ENCODE measurements at regions not wholly inside any gene's neighbourhood (a gene's known extent, or its start where the extent isn't known, plus 50 kb on each side); places are given as distances from the start of the nearest gene placed in this dataset.

DNA sequence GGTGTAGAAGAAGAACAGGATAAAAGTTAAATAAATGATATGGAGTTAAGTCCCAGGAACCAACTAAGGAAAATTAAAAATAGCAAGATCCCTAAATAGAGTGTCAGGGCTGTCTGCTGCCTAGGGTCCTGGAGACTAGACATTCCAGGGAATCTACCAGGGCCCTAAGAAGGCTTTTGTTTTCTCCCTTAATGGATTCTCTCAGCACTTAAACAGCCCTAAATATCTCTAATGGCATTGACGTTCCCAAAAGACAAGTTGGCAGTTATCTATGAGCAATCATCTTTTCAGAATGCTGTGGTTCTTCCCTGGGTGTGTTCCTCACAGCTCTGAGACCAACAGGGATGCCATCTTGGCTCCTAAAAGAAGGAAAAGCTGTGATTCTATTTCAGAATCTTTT lies 616.3 kb downstream of the EPHA4 start:
- no peak for DNase-seq

DNA sequence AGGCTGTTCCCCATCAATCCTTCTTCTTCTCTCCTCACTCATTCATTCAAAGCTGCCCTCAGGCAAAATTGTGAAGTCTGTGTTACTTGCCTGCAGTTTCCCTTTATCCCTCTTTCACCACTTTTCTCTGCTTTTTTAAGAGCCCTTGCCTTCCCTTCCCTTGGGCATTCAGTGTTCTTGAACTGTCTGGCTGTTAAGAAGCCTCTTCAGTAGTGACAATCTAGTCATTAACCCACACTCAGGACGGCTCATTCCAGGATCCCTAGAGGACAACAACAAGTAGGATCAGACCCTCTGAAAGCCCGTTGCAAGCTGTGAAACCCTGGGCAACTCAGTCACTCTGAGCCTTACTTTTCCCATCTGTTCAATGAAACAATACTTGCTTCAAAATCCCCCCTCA lies 615.7 kb downstream of the EPHA4 start:
- DNase-seq: no peak

DNA sequence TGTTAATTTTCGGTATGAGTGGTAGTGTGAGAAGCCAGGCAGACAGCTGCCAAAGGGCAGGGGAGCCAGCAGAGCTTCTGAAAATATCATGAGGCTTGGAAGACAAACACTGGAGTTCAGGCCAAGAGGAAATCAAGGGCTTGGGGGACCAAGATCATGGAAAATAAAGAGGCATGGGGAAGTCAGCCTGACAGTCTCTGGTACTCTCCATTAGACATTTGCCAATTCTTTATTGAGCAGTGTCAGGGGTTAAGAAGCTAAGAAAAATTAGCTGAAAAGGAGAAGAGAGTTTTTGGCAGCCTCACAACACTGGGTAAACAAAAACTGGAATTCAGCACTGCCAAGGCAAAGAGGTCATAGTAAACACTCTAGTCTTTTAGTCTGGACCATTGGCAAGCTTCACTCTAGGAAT lies 612.7 kb downstream of the EPHA4 start:
- no peak for DNase-seq

DNA sequence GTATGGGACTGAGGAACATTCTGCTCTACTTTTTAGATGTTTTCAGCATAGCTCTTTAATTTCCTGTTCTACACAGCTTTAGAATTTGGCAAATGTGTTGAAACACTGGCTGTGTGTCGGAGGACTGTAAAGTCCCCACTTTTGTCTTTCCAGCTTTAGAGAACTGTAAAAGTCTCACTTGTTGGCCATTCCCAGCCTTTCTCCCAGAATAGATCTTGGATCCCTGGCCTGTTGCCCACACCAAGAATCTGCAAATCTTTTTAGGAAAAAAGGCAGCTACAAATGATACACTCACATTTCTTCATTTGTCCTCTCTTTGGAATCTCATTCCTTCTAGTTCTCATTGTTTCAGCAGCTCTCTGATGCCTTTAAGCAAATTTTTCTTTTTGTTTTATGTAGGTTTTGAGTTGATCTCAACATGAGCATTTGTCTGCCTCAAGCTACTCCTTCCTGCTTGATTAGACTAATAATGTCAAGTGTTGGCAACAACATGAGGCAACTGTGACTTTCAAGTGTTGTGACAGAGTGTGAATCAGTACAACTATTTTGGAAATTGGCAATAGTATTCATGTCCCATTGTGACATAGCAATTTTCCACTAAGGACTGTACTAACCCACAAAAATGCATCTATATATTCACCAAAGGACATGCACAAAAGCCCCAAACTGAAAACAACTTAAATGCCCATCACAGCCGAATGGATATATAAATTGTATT lies 610.8 kb downstream of the EPHA4 start:
- DNase-seq: no peak

DNA sequence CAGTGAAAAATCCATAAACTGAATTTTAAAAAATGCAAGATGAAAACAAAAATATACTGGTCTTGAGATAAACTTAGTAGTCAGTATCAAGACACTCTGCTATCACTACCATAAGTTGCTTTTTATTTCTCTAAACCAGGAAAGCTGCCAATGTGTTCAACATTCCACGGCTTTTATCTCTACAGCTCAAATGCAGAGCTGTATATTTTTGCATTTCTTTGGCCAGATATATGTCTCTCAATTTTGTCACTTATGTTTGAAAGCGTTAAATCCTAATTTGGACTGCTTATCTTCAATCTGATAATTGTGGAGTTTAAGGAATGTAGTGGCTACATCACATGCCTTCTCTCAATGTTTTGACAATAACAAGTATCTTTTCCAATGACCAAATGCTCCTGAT lies 609.5 kb downstream of the EPHA4 start:
- DNase-seq: peak; percentile 69

DNA sequence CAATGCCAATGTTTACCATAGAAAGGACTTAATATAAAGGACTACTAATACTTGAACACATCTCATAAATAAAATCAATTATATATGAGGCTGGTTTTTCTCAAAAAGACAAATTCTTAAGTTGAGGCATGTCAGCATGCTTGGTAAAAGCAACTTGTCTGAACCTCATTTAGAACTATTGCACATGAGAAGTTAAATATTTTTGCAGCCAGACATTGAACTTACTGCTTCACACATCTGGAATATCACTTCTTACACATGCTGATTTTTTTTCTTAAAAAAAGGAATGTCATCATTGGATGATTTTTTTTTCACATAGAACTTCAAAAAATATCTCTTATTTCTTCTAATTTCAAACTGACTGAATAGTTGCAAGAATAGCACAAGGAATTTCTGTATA lies 609.0 kb downstream of the EPHA4 start:
- no peak for DNase-seq

DNA sequence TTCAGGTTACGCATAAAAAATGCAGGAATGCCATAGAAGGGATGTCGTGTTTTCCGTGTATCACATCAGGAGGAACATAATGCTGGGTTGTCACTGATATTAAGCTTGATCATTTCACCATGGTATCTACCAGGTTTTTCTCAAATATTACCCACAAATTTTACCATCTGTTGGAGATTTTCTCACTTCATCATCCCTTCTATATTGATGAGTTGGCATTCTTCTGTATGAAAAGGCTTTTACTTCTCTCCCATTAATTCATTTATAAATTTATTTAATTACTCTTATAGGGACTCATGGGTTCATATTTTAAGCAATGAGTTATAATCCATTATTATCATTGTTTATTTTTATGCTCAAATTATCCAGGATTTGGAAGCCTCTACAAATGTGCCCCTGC lies 608.2 kb downstream of the EPHA4 start:
- no peak for DNase-seq

DNA sequence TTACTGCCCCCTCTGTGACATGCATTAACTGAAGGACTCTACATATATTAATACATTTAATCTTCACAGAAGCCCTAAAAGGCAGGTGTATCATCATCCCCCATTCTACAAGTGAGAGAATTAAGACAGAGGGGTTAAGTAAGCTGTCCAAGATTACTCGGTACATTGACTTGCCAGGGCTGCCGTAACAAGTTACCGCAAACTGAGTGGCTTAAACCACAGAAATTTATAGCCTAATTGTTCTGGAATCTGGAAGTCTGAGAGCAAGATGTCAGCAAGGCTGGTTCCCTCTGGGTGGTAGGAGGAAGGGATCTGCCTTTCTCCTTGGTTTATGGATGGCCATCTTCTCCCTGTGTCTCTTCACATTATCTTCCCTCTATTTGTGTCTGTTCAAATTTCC lies 605.5 kb downstream of the EPHA4 start:
- peak; percentile 93 for DNase-seq

DNA sequence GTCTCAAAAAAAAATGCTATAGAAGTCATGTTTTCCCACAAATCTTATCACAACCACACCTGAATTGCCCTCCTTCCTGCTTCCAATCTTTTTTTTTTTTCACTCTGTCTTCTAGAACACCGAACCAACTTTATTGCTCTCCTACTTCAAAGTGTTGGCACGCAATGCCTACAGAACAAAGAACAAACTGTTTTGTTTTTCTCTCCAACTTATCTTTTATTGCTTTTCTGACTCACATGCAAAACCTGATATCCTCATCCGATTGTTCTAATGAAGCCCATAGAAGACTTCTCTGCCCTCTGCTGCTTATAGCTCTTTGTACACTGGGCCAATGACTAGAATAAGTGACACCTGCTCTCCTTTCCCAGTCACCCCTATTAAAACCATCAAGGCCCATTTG lies 602.8 kb downstream of the EPHA4 start:
- DNase-seq: no peak

DNA sequence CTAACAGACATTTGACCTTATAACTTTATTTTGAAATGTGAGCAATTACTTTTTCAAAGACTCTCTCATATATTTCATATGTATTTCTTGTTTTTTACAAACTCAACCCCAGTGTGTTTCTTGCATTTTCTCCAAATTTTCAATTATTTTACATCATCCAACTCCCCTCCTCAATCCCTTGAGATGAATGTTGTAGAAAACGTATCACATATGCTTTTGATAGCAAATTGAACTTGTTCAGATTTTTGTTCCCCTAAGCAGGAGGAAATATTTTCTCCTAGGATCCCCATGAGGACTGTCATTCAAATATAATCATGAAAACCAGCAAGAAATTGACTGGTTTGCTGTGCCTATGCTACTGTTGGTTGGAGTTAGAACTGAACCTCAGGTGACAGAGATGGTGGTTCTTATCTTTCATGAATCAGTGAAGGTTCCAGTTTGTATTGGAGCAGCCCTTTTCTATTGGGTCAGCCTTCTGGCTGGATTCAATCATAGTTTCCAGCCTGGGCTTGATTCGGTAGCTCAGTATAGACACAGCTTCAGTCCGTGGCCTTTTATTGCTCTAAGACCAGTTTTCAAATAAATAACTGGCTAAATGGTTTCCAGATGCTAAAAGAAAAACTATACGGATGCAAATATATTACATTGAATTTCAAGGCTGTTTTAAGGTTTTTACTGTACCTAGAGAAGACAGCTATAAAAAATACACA lies 591.0 kb downstream of the EPHA4 start:
- DNase-seq: no peak

DNA sequence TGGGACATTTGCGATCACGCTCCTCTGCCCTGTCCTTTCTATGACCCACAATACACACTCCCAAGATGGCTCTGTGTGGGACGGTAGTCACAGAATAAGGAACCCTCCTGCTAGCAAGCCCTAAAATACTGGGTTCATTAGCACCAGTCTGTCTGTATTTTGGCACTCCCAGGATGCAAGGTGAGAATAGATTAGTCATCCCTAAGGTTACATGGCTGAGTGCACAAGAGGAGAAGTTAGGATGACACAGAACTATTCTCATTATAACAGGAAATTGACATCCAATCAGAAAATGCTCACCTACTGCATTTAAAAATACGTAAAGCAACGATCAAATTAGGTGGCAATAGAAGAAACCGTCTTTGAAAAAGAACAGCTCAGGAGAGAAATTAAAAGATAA lies 590.2 kb downstream of the EPHA4 start:
- no peak for DNase-seq

DNA sequence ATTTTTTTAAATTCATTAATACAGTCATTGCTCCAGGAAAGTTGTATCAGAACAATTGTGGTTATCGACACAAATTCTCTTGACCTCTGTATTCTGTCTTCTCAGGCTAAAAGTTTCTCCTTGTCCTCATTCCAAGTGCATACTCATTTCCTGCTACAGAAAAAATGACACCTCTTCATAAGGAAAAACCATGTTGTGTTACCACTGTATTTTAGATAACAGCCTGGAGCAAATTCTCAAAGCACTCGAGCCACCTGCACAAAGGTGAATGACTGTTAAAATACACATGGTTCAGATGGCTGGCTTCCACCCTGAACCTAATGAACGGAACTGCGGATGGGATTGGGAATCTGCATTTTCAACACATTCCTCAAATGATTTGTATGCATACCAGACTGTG lies 586.5 kb downstream of the EPHA4 start:
- peak; percentile 10 for DNase-seq

DNA sequence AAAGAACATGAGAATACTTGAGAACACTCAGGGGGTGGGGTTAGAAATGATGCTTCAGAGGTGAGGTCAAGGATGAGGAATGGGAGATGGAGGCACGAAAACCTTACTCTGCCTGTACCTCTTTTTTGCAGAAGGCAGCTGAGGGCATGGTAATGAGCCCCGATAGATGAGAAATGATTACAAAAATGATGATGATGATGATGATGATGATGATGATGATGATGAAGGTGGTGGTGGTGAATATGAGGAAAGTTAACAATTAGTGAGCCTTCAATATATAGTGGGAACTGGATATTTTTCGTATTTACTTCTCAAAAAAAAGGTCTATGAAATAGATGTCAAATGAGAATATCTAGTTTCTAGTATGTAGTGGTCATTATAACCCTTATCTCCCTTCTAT lies 584.3 kb downstream of the EPHA4 start:
- DNase-seq: no peak

DNA sequence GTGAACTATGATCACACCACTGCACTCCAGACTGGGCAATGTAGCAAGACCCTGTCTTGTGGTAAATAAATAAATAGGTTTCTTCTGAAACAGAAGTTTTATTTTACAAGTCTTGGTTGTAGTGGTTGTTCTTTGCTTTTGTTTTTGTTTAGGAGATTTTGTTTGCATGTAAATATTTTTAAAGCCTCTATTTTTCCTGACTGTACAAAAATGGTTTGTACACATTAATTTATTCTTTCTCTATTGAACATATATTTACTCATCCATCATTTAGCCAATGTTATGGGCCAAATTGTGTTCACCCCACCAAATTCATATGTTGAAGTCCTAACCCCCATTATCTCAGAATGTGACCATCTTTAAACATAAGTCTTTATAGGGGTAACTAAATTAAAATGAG lies 580.1 kb downstream of the EPHA4 start:
- DNase-seq: no peak

DNA sequence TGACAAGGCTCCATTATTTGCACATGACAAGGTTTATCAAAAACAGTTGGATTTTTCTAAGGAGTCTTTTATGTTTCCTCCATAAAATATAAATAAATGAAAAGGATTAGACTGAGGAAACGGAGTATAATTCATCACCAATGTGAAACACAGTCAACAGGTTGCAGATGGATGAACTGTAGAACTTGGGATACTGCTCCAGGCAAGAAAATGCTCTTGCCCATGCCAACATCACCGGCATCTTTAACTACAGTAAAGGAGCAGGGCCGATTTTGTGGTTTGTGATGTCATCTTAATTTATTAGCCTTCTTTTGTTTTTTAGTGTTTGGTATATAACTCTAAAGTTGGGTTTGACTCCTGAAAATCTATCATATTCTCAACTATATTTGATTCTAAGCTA lies 577.3 kb downstream of the EPHA4 start:
- DNase-seq: peak; percentile 22

DNA sequence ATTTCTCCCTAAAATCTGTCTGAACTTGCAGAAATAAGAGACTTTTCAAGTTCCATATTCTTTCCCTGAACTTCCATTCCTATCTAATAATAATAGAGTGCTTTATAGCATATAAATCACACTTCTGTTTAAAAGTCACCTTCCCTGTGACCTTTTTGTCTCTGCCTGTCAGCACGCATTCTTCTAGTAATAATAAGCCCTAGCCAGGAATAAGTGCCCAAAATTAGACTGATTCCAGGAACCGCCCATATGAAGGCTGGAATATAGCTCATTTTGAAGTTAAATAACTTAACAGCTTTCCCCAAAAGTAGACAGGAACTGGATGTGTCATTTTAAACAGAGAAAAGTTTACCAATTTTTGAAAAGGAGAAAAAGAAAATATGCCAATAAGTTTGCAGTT lies 576.5 kb downstream of the EPHA4 start:
- DNase-seq: no peak

DNA sequence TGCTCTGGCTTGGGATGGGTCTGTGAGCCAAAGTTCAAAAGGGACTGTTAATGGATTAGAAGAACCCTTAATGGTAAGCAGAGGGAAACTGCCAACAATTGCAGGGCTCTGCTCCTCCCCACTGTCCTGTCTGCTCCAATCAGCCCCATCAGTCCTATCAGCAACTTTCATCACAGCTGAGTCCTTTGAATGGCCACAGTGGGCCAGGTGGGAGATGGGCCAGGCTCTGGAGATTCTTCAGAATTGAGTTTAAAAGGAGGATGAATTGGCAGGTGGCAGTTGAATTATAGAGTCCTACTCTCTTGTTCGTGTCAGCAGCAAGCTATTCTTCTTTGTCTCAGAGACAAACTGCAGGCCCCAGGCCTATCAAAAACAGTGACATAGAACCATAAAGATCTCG lies 573.9 kb downstream of the EPHA4 start:
- no peak for DNase-seq

DNA sequence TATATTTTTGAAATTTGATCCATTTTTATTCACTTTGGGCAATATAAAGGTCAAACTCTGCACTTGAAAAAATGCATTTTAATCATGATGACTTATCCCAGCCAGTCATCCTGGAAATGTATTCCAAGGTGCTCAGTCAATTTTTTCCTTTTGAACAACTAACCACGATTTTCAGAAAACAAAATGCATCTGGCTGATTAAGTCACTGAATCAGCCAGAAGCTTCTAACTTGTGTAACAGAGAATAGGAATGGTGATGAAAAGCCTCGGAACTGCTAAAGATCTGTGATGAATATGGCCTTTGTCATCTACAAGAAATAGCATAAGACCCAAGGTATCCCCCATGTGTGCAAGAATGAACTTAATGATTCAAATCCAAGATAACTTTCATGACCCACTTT lies 572.7 kb downstream of the EPHA4 start:
- DNase-seq: peak; percentile 10

DNA sequence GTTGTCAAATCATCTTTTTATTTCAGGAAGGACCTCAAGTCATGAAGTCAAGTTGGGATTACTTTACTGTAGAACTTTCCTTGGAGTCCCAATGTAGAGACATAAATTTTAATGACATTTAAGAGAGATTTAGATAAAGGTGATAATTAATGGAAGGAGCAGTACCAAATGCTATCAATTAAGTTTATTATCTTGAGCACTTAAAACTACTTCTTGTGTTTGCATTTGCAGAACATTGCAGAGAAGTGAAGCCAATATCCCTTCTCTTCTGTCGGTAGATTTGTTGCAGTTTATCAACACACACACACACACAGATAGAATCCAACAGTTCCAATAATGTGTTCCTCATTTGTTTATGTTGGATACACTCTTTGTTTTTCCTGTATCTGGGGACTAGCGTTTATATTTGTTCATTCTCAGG lies 570.7 kb downstream of the EPHA4 start:
- DNase-seq: no peak

DNA sequence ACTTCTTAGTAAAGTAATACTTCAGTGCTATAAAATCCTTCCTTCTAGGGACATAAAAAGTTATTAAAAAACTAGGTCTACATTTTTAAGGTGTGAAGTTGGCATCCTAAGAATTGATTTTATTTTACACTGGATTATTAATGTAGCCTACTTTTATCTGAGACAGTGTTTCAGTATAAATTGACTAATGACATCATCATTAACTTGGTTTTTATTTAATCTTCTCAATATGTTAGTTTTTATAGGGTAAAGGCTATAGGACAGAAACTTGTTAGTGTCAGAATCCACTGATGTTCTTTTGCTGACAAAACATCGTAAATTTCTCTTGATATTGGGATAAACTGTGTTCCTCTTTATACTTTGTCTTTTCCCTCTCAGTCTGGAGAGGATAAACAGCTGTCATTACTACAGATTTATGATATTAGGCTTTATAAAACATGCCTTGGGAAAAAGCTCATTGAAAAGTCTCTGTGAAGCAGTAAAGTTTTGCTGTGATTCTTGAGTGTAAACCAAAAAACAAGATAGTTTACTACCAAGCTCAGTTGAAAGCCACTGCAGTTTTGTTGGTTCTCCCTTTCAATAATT lies 569.9 kb downstream of the EPHA4 start:
- DNase-seq: no peak

DNA sequence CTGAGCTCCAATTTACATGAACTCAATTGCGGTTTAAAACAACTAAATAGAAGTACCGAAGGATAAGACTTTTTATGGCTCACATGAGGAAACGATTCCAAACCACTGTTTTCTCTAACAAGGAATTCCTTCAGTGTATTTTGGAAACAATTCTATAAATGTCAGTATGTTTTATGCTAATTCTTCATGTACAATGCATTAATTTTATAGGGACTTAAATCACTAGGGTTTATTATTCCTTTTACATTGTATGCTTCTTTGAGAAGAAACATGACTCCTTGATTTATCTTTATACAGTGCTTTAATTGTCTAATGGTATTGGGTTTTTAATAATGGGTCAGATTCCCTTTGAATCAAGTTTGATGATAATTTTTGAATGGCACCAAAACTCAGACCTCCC lies 566.8 kb downstream of the EPHA4 start:
- no peak for DNase-seq

DNA sequence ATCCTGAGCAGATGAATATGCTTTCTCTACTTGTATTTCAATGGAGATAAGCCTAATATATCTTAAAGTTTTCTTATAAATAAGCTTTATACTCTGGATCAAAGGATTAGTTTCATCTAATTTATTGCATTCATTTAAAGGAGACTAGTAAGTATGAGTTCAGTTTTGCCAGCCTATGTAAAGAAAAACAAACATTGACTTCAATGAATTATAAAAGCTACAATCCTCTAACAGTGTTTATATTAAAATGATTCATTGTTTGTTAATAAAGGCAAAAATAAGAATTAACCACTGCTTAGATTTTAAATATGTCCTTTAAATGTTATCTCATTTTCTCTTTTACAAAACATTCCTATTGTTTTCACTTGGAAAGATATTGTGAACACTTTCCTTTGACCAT lies 566.0 kb downstream of the EPHA4 start:
- DNase-seq: no peak

DNA sequence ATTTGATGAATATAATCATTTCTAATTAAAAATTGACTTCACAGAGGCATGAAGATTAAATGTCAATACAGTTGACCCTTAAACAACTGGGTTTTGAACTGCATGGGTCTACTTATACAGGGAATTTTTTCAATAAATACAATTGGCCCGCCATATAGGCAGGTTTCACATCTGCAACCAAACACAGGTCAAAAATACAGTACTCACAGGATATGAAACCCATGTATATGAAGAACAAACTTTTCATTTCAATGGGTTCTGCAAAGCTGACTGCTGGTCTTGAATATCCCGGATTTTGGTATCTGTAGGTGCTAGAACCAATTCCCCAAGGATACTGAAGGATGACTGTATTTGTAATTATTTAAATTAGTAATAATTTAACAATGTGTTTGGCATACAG lies 555.6 kb downstream of the EPHA4 start:
- no peak for DNase-seq

DNA sequence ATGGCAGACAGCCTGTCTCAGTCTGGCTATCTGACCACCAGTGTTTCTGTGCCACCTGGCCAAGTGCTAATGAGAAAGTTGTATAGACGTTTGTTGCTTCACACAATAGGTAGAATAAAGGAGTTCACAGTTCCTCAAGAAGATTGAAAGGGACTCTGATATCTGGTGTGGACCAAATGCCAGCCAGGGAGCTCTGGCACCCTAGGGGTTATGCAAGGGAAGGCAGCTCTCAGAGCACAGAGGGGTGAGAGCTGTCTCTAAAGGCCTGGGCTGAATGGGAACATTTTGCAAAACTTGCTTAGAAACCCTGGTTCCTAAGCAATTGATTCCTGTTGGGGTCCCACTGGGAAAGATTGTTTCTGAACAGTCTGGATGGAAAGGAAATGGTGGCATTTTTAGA lies 553.8 kb downstream of the EPHA4 start:
- no peak for DNase-seq

DNA sequence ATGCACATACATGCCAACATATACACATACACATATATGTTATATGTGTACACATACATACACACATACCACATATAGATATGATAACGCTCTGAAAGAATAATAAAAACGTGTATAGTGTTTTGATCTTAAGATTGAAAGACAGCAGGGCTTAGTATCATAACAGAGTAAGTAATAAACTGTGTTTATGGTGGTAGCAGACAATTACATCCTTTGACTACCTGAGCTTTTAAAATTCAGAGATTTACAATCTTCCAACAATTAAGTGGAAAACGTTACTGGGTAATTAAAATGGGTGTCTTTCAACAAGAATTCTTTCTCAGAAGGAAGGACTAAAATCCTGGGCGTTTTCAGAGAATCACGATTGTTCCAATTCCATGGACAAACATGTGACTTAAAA lies 552.4 kb downstream of the EPHA4 start:
- DNase-seq: no peak

All from NCI-H226 (cell line).